Thyroid gland (tissue), 4 donors: ENCODE measurements at regions not wholly inside any gene's neighbourhood (a gene's known extent, or its start where the extent isn't known, plus 50 kb on each side); places are given as distances from the start of the nearest gene placed in this dataset.

Experiments used
- POLR2A ChIP-seq, 2 donors: fragments of 450-650 bp; IDR thresholded peaks; one replicate each; pipeline ENCODE4 v1.6.1; 2017; ENCODE audit warnings: antibody characterized with exemption in 2 of 2, mild to moderate bottlenecking in 2 of 2, moderate library complexity in 1 of 2
- TF ChIP-seq, protein P1 (sequence below), 6 experiments: fragments of 200-600 bp in 3 of 6; fragments of 450-650 bp in 3 of 6; sonication (generic) in 3 of 6; IDR thresholded peaks; one replicate each; pipeline ENCODE4 v1.5.1; 2016 to 2019; ENCODE audit warnings: antibody characterized with exemption in 6 of 6, mild to moderate bottlenecking in 2 of 6, inconsistent platforms in 1 of 6, moderate library complexity in 1 of 6

DNA sequence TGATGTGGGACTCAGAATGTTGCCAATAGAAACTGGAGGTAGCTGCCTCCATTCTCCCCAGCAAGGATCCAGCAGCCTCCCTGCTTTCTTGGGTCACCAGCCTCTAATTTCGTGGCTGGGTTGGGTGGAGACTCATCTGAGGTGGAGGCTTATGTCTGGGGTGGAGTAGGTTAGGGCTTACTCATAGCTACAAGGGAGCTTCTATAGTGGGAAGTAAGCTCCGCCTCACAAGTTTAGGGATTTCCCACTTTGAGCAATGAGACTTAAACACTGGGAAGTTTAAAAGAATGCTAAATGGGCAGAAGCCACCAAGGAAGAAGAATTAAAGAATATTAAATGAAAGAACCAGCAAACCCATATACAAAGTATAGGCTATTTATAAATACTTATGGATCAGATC, 63.8 kb downstream of the GJD2 start:
- no peak for TF ChIP-seq POLR2A (IDR thresholded peaks at IDR 0.05)
- TF ChIP-seq, protein P1, sequence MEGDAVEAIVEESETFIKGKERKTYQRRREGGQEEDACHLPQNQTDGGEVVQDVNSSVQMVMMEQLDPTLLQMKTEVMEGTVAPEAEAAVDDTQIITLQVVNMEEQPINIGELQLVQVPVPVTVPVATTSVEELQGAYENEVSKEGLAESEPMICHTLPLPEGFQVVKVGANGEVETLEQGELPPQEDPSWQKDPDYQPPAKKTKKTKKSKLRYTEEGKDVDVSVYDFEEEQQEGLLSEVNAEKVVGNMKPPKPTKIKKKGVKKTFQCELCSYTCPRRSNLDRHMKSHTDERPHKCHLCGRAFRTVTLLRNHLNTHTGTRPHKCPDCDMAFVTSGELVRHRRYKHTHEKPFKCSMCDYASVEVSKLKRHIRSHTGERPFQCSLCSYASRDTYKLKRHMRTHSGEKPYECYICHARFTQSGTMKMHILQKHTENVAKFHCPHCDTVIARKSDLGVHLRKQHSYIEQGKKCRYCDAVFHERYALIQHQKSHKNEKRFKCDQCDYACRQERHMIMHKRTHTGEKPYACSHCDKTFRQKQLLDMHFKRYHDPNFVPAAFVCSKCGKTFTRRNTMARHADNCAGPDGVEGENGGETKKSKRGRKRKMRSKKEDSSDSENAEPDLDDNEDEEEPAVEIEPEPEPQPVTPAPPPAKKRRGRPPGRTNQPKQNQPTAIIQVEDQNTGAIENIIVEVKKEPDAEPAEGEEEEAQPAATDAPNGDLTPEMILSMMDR (IDR thresholded peaks at IDR 0.05): no peak
